ENCODE measurements at regions not wholly inside any gene's neighbourhood (a gene's known extent, or its start where the extent isn't known, plus 50 kb on each side); places are given as distances from the start of the nearest gene placed in this dataset.

DNA sequence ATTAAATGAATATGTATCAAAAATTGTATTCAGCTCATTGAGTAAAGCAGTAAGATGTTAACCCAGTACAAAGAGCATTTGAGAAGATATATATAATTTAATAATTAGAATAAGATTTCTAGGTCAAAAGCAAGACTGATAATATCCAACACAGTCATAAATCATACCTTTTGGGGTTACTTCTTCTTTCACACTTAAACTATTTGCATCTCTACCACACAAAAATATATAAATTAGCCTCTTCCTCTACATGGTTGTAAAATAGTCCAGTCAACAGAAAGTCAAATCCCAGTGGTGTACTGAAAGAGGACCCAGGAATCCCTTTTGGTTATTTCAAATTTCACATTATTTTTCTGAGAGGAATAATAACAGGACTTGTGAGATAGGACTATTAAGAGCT is 204.6 kb upstream of the INHBA start (continued):
- TF ChIP-seq, protein P1, sequence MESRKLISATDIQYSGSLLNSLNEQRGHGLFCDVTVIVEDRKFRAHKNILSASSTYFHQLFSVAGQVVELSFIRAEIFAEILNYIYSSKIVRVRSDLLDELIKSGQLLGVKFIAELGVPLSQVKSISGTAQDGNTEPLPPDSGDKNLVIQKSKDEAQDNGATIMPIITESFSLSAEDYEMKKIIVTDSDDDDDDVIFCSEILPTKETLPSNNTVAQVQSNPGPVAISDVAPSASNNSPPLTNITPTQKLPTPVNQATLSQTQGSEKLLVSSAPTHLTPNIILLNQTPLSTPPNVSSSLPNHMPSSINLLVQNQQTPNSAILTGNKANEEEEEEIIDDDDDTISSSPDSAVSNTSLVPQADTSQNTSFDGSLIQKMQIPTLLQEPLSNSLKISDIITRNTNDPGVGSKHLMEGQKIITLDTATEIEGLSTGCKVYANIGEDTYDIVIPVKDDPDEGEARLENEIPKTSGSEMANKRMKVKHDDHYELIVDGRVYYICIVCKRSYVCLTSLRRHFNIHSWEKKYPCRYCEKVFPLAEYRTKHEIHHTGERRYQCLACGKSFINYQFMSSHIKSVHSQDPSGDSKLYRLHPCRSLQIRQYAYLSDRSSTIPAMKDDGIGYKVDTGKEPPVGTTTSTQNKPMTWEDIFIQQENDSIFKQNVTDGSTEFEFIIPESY (IDR thresholded peaks at IDR 0.05; ENCODE audit: extremely low read depth, insufficient replicate concordance, low read length): no peak
- TF ChIP-seq TCF7L2 (IDR thresholded peaks at IDR 0.05; ENCODE audit: borderline replicate concordance, extremely low read depth, insufficient read depth, insufficient read length): no peak
- no peak for TF ChIP-seq CEBPB (IDR thresholded peaks at IDR 0.05; ENCODE audit: low read depth)
- no peak for TF ChIP-seq SP1 (IDR thresholded peaks at IDR 0.05; ENCODE audit: low read depth)
- TF ChIP-seq, protein P2, sequence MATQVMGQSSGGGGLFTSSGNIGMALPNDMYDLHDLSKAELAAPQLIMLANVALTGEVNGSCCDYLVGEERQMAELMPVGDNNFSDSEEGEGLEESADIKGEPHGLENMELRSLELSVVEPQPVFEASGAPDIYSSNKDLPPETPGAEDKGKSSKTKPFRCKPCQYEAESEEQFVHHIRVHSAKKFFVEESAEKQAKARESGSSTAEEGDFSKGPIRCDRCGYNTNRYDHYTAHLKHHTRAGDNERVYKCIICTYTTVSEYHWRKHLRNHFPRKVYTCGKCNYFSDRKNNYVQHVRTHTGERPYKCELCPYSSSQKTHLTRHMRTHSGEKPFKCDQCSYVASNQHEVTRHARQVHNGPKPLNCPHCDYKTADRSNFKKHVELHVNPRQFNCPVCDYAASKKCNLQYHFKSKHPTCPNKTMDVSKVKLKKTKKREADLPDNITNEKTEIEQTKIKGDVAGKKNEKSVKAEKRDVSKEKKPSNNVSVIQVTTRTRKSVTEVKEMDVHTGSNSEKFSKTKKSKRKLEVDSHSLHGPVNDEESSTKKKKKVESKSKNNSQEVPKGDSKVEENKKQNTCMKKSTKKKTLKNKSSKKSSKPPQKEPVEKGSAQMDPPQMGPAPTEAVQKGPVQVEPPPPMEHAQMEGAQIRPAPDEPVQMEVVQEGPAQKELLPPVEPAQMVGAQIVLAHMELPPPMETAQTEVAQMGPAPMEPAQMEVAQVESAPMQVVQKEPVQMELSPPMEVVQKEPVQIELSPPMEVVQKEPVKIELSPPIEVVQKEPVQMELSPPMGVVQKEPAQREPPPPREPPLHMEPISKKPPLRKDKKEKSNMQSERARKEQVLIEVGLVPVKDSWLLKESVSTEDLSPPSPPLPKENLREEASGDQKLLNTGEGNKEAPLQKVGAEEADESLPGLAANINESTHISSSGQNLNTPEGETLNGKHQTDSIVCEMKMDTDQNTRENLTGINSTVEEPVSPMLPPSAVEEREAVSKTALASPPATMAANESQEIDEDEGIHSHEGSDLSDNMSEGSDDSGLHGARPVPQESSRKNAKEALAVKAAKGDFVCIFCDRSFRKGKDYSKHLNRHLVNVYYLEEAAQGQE (IDR thresholded peaks at IDR 0.05; ENCODE audit: low read depth): no peak
- no peak for TF ChIP-seq CBX3 (IDR thresholded peaks at IDR 0.05; ENCODE audit: low read depth)
- no peak for TF ChIP-seq YY1 (IDR thresholded peaks at IDR 0.05; ENCODE audit: extremely low read depth, insufficient replicate concordance, low read depth, low read length)

DNA sequence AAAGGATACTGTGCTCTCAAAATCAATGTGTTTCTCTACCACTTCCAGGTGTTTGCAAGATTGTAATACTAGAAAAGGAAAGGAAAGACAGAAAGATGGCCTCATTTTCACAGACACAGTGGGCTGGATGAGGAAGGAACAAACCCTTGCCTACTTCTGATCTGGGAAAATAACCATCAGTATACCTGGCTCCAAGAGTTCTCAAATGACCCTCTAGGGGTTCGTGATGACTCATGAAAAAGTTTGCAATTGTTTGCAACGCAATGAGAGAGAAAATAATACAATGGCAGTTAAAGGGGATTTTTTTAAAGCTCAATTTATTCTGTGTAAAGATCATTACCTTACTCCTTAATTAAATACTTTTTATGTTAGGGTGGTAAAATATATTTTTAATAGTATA is 197.6 kb upstream of the INHBA start:
- no peak for DNase-seq (ENCODE audit: low read depth, low spot score)

More for the DNA sequence above, 197.6 kb upstream of the INHBA start:
- Histone ChIP-seq H4K20me1 (ENCODE audit: insufficient read depth) (no peaks in the 10 kb centered on the region), H3K9me3 (ENCODE audit: control insufficient read depth in 1 of 2, insufficient read depth in 1 of 2, low read depth in 1 of 2, low read length in 2 of 2) (no peaks in the 10 kb centered on the region), H3K27me3 (ENCODE audit: insufficient read depth, low read length) (no peaks in the 10 kb centered on the region), H2AFZ (ENCODE audit: low read depth, low read length, poor library complexity, severe bottlenecking) (no peak overlapping the region), H3K27ac (ENCODE audit: low read depth, low read length) (no peak overlapping the region), H3K4me2 (ENCODE audit: low read length) (no peak overlapping the region), H3K36me3 (ENCODE audit: control insufficient read depth in 1 of 2, insufficient read depth in 2 of 2, low read length in 2 of 2) (no peaks in the 10 kb centered on the region), H3K4me1 (ENCODE audit: control insufficient read depth in 1 of 2, insufficient read depth in 2 of 2, low read length in 2 of 2) (no peaks in the 10 kb centered on the region), H3K4me3 (replicated peaks in 1 of 2; ENCODE audit: low read depth in 1 of 2, low read length in 2 of 2) (no peak overlapping the region), H3K9ac (ENCODE audit: low read length) (no peak overlapping the region), H3K9me2 (ENCODE audit: insufficient read depth) (no peaks in the 10 kb centered on the region), H3K79me2 (ENCODE audit: insufficient read depth, low read length) (no peaks in the 10 kb centered on the region)
- POLR2A ChIA-PET: no interaction called here
- RAD21 ChIA-PET (ENCODE audit: low non-redundant PET in 1 of 2, low total read pairs in 2 of 2, uncharacterized antibody in 2 of 2, unreplicated experiment in 2 of 2): no interaction called here
- intact Hi-C loops (cut with micrococcal nuclease): no loop called here
- CTCF ChIA-PET: no interaction called here
- no peak for ATAC-seq
- no peak for TF ChIP-seq EZH2phosphoT487 (IDR thresholded peaks at IDR 0.05; ENCODE audit: borderline replicate concordance)
- no peak for TF ChIP-seq POLR2AphosphoS5 (IDR thresholded peaks at IDR 0.05; ENCODE audit: low read depth, low read length)
- TF ChIP-seq SP1 (IDR thresholded peaks at IDR 0.05; ENCODE audit: low read depth): no peak
- TF ChIP-seq POLR2A (IDR thresholded peaks at IDR 0.05; ENCODE audit: borderline replicate concordance, extremely low read depth, insufficient read depth, insufficient read length): no peak
- TF ChIP-seq EGR1 (IDR thresholded peaks at IDR 0.05; ENCODE audit: low read depth): no peak
- no peak for TF ChIP-seq YY1 (IDR thresholded peaks at IDR 0.05; ENCODE audit: extremely low read depth, insufficient replicate concordance, low read depth, low read length)
- TF ChIP-seq, protein P3, sequence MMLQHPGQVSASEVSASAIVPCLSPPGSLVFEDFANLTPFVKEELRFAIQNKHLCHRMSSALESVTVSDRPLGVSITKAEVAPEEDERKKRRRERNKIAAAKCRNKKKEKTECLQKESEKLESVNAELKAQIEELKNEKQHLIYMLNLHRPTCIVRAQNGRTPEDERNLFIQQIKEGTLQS (IDR thresholded peaks at IDR 0.05): no peak
- no TSS peak for BruUV-seq (replicated peaks)
